ENCODE measurements at regions not wholly inside any gene's neighbourhood (a gene's known extent, or its start where the extent isn't known, plus 50 kb on each side); places are given as distances from the start of the nearest gene placed in this dataset.

GRCh38 chr15:79520654-79521053, 88.5 kb downstream of the MINAR1 start:
- no peak for TF ChIP-seq CTCF (IDR thresholded peaks at IDR 0.05)
- no peak for TF ChIP-seq POLR2A (IDR thresholded peaks at IDR 0.05)
